Right atrium auricular region (tissue), 2 donors: ENCODE measurements at regions not wholly inside any gene's neighbourhood (a gene's known extent, or its start where the extent isn't known, plus 50 kb on each side); places are given as distances from the start of the nearest gene placed in this dataset.

Source experiments
- DNase-seq: peaks from one replicate; pipeline ENCODE4 v3.0.0-alpha.2; 2019; ENCODE audit warnings: low spot score
- H3K27ac ChIP-seq, 2 donors: fragments of 200-600 bp; sonication (generic); 1 replicate in 1 of 2; 2 replicates in 1 of 2; pipeline ENCODE4 v1.5.1; 2016 to 2019
- H3K27me3 ChIP-seq, 2 donors: fragments of 200-600 bp; sonication (generic); one replicate each; pipeline versions ENCODE4 v1.5.1 to v1.6.0; 2017 to 2019
- H3K36me3 ChIP-seq: fragments of 200-600 bp; sonication (generic); one replicate; pipeline ENCODE4 v1.5.1; 2016
- H3K4me1 ChIP-seq, 2 donors: fragments of 200-600 bp; sonication (generic); one replicate each; pipeline versions ENCODE4 v1.5.1 to v1.6.0; 2017 to 2019
- H3K4me3 ChIP-seq, 2 donors: fragments of 200-600 bp; sonication (generic); 1 replicate in 1 of 2; 2 replicates in 1 of 2; pipeline ENCODE4 v1.5.1; 2017 to 2019; ENCODE audit warnings: mild to moderate bottlenecking in 1 of 2, moderate library complexity in 1 of 2
- H3K9me3 ChIP-seq, 2 donors: fragments of 200-600 bp; sonication (generic); one replicate each; pipeline ENCODE4 v1.5.1; 2019
- TF ChIP-seq, protein P1 (sequence below), 2 donors: fragments of 200-600 bp; sonication (generic); IDR thresholded peaks; one replicate each; pipeline ENCODE4 v1.5.1; 2019; ENCODE audit warnings: antibody characterized with exemption in 2 of 2

DNA sequence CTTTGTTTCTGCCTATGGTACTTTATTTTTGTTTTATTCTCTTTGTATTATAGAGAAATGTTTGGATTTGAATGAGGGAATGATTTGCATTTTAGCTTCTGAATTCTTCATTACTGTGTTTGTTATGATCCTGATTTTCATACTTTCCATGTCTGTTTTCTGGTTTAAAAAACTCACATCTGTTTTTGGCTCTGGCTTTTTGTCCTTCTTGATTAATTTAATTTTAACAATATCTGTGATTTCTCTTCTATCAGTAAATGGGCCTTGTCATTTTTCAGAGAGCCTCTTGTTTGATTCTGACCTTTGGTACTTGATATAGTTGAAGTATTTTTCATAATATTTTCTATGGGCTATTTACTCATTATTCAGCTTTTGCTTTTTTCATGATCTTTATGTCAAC lies 341.6 kb upstream of the HAND2 start:
- TF ChIP-seq, protein P1, sequence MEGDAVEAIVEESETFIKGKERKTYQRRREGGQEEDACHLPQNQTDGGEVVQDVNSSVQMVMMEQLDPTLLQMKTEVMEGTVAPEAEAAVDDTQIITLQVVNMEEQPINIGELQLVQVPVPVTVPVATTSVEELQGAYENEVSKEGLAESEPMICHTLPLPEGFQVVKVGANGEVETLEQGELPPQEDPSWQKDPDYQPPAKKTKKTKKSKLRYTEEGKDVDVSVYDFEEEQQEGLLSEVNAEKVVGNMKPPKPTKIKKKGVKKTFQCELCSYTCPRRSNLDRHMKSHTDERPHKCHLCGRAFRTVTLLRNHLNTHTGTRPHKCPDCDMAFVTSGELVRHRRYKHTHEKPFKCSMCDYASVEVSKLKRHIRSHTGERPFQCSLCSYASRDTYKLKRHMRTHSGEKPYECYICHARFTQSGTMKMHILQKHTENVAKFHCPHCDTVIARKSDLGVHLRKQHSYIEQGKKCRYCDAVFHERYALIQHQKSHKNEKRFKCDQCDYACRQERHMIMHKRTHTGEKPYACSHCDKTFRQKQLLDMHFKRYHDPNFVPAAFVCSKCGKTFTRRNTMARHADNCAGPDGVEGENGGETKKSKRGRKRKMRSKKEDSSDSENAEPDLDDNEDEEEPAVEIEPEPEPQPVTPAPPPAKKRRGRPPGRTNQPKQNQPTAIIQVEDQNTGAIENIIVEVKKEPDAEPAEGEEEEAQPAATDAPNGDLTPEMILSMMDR (IDR thresholded peaks at IDR 0.05), result no peak
- Histone ChIP-seq H3K27ac (no peak overlapping the region), H3K4me1 (no peaks in the 10 kb centered on the region), H3K27me3 (no peaks in the 10 kb centered on the region), H3K4me3 (no peak overlapping the region), H3K9me3 (no peaks in the 10 kb centered on the region), H3K36me3 (no peaks in the 10 kb centered on the region)
- DNase-seq, result no peak

DNA sequence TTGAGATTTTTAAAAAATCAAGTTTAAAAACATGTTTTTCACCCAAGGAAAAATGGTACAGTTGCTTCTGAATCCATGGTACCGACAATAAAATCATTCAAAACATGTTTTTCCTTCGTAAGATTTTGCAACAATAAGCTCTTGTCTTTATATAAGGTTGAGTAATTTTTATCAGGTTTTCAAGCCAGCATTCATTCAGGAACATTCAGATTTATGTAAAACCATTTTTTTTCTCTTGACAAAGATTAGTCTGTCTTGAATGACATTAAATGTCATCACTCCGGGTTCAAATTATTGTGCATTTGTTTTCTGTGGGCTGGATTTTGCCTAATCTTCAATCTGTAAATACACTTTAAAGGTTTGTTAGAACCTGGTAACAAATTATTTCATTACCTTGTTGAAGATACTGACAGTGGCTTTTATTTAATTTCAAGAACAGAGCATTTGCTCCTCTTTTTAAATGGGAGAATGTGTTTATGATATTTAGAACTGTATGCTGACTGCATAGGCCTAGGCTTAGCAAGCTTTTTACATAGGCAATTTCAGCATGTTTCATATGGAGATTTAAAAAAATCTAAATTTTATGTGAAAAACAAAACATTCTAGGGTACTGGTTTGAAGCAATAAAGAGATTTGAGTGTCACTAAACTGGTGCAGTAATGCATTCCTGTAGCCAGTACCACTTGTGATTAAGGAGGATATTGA lies 336.4 kb upstream of the HAND2 start:
- DNase-seq, result no peak
- no peaks in the 10 kb centered on the region for H3K4me1 ChIP-seq
- H3K4me3 ChIP-seq, result no peak overlapping the region
- peaks cover 0 to 16% of the 10 kb centered on the region in 2 donors for H3K9me3 ChIP-seq
- TF ChIP-seq, protein P1 (IDR thresholded peaks at IDR 0.05), result no peak
- no peaks in the 10 kb centered on the region for H3K27me3 ChIP-seq
- H3K36me3 ChIP-seq, result no peaks in the 10 kb centered on the region
- H3K27ac ChIP-seq, result peak overlapping the region in 1 of 2 donors; percentile 25

- TF ChIP-seq, protein P1 (IDR thresholded peaks at IDR 0.05), result no peak
- peaks cover 0 to 6% of the 10 kb centered on the region in 2 donors for H3K4me1 ChIP-seq
- no peak for DNase-seq
- no peak overlapping the region for H3K27ac ChIP-seq
- H3K36me3 ChIP-seq, result no peaks in the 10 kb centered on the region
- peaks cover 0 to 16% of the 10 kb centered on the region in 2 donors for H3K9me3 ChIP-seq
- no peak overlapping the region for H3K4me3 ChIP-seq
- H3K27me3 ChIP-seq, result no peaks in the 10 kb centered on the region
Measured at GRCh38 chr4:173862754-173863153, 332.7 kb upstream of the HAND2 start.

GRCh38 chr4:173860094-173860493 lies 330.1 kb upstream of the HAND2 start:
- no peak overlapping the region for H3K27ac ChIP-seq
- no peaks in the 10 kb centered on the region for H3K36me3 ChIP-seq
- DNase-seq, result no peak
- H3K9me3 ChIP-seq, result peaks cover 0 to 13% of the 10 kb centered on the region in 2 donors
- peaks cover 0 to 6% of the 10 kb centered on the region in 2 donors for H3K4me1 ChIP-seq
- TF ChIP-seq, protein P1 (IDR thresholded peaks at IDR 0.05), result no peak
- H3K4me3 ChIP-seq, result no peak overlapping the region
- H3K27me3 ChIP-seq, result no peaks in the 10 kb centered on the region

DNA sequence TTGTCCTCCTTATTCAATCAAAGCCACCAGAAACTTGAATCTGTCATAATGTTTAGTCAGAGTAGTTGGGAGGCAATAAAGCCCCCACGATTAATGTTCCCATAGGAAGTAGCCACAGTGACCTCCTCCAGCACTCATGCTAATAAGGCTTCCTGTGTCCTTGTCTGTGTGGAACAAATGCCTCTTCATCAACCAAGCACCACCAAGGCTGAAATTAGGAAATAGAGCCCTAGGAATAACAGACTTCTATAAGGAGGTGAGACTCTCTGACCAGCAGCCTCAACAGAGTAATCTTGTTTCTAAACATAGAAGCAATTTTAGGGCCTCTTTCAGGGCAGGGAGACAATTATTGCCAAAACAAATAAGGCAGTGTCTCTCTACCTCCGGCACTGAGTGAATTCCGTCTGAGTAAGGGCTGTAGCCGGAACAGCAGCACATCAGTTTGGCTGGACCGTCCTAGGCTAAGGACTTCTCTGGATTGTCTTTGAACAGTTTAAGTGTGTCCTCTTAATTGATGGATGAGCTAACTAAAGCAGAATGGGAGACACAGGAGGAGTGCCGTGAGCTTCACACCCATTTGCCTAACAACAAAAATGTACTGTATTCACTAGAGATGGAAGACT lies 329.2 kb upstream of the HAND2 start:
- peaks cover 0 to 5% of the 10 kb centered on the region in 2 donors for H3K9me3 ChIP-seq
- DNase-seq, result no peak
- H3K27ac ChIP-seq, result no peak overlapping the region

More for the DNA sequence above, 329.2 kb upstream of the HAND2 start:
- TF ChIP-seq, protein P1 (IDR thresholded peaks at IDR 0.05), result no peak
- no peaks in the 10 kb centered on the region for H3K36me3 ChIP-seq
- peaks cover 0 to 6% of the 10 kb centered on the region in 2 donors for H3K4me1 ChIP-seq
- H3K27me3 ChIP-seq, result no peaks in the 10 kb centered on the region
- no peak overlapping the region for H3K4me3 ChIP-seq
